Activated CD4-positive, alpha-beta memory T cell treated with anti-CD3 and anti-CD28 coated beads, Interleukin-2, amount 10 ng/mL, durations not matched to agents 7 days and 5 days (primary cell): ENCODE measurements at regions not wholly inside any gene's neighbourhood (a gene's known extent, or its start where the extent isn't known, plus 50 kb on each side); places are given as distances from the start of the nearest gene placed in this dataset.
"Not testable (repeated sequence)": the region's sequence is repeated elsewhere in the genome, so short reads cannot be mapped to it uniquely, and the experiment has no call there.

ENCODE experiments used
- CTCF ChIA-PET: fragments of 350-600 bp; sonication (Branson Sonifier 250); formaldehyde crosslinking; loops from one replicate; lab custom pipeline; 2021; ENCODE audit warnings: antibody characterized with exemption, inconsistent platforms; lab: Charles Lee
- POLR2A ChIA-PET: fragments of 350-600 bp; sonication (Branson Sonifier 250); formaldehyde crosslinking; loops from one replicate; lab custom pipeline; 2021; ENCODE audit warnings: antibody characterized with exemption; lab: Charles Lee
- DNase-seq: peaks from one replicate; pipeline ENCODE4 v3.0.0-alpha.2; 2020
- H3K27ac Mint-ChIP-seq: one replicate; pipeline ENCODE4 v1.8.0; 2021; ENCODE audit warnings: mild to moderate bottlenecking, mixed read lengths
- H3K27me3 Mint-ChIP-seq: one replicate; pipeline ENCODE4 v1.8.0; 2021; ENCODE audit warnings: mixed read lengths
- H3K36me3 Mint-ChIP-seq: one replicate; pipeline ENCODE4 v1.8.0; 2021; ENCODE audit warnings: low read depth, mixed read lengths
- H3K4me1 Mint-ChIP-seq: one replicate; pipeline ENCODE4 v1.8.0; 2021; ENCODE audit warnings: mixed read lengths
- H3K4me3 Mint-ChIP-seq: one replicate; pipeline ENCODE4 v1.8.0; 2021; ENCODE audit warnings: mild to moderate bottlenecking, mixed read lengths
- H3K9me3 Mint-ChIP-seq: one replicate; pipeline ENCODE4 v1.8.0; 2021; ENCODE audit warnings: mixed read lengths

- H3K9me3 Mint-ChIP-seq, result no peaks in the 10 kb centered on the region
- ChIA-PET CTCF (no interaction called here), POLR2A (interaction anchor here (0.5 kb wide), 1 partner anchor 171 kb away, joined by 4 read pairs; no protein-coding TSS in a partner anchor)
- H3K4me3 Mint-ChIP-seq, result no peak overlapping the region
- H3K36me3 Mint-ChIP-seq, result no peaks in the 10 kb centered on the region
- peaks cover 3% of the 10 kb centered on the region for H3K4me1 Mint-ChIP-seq
- no peak overlapping the region for H3K27ac Mint-ChIP-seq
- no peaks in the 10 kb centered on the region for H3K27me3 Mint-ChIP-seq
- DNase-seq, result no peak
Observed at GRCh38 chr7:66539902-66540375, 88.7 kb upstream of the KCTD7 start.

- CTCF ChIA-PET, result interaction anchor here (0.6 kb wide), 1 partner anchor 15 kb away, joined by 3 read pairs; no protein-coding TSS in a partner anchor
- DNase-seq, result no peak
- no peak overlapping the region for H3K27ac Mint-ChIP-seq
- H3K4me1 Mint-ChIP-seq, result peaks cover 3% of the 10 kb centered on the region
- no peaks in the 10 kb centered on the region for H3K9me3 Mint-ChIP-seq
- H3K27me3 Mint-ChIP-seq, result no peaks in the 10 kb centered on the region
- H3K36me3 Mint-ChIP-seq, result peaks cover 3% of the 10 kb centered on the region
- no peak overlapping the region for H3K4me3 Mint-ChIP-seq
- POLR2A ChIA-PET, result no interaction called here
Observed at GRCh38 chr7:66542049-66542448, 86.6 kb upstream of the KCTD7 start.

GRCh38 chr7:66542528-66543269 is 86.0 kb upstream of the KCTD7 start:
- H3K36me3 Mint-ChIP-seq, result peaks cover 3% of the 10 kb centered on the region
- H3K4me1 Mint-ChIP-seq, result peaks cover 3% of the 10 kb centered on the region
- ChIA-PET CTCF (no interaction called here), POLR2A (no interaction called here)
- H3K27me3 Mint-ChIP-seq, result no peaks in the 10 kb centered on the region
- DNase-seq, result no peak
- H3K9me3 Mint-ChIP-seq, result no peaks in the 10 kb centered on the region
- no peak overlapping the region for H3K4me3 Mint-ChIP-seq
- H3K27ac Mint-ChIP-seq, result no peak overlapping the region

- ChIA-PET CTCF (no interaction called here), POLR2A (no interaction called here)
- H3K36me3 Mint-ChIP-seq, result peaks cover 37% of the 10 kb centered on the region
- H3K27me3 Mint-ChIP-seq, result no peaks in the 10 kb centered on the region
- no peak overlapping the region for H3K4me3 Mint-ChIP-seq
- no peak overlapping the region for H3K27ac Mint-ChIP-seq
- no peaks in the 10 kb centered on the region for H3K4me1 Mint-ChIP-seq
- no peaks in the 10 kb centered on the region for H3K9me3 Mint-ChIP-seq
- no peak for DNase-seq
Observed at GRCh38 chr7:66549466-66549865, 79.2 kb upstream of the KCTD7 start.

- DNase-seq, result no peak
- no peak overlapping the region for H3K4me3 Mint-ChIP-seq
- no peaks in the 10 kb centered on the region for H3K9me3 Mint-ChIP-seq
- POLR2A ChIA-PET, result no interaction called here
- no peak overlapping the region for H3K27ac Mint-ChIP-seq
- CTCF ChIA-PET, result interaction anchor here (1.0 kb wide), 1 partner anchor 75 kb away, joined by 3 read pairs; no protein-coding TSS in a partner anchor
- no peaks in the 10 kb centered on the region for H3K27me3 Mint-ChIP-seq
- peaks cover 2% of the 10 kb centered on the region for H3K4me1 Mint-ChIP-seq
- H3K36me3 Mint-ChIP-seq, result peaks cover 44% of the 10 kb centered on the region
Observed at GRCh38 chr7:66553001-66553400, 75.7 kb upstream of the KCTD7 start.

- not testable (repeated sequence) for DNase-seq, H3K4me3 Mint-ChIP-seq, H3K9me3 Mint-ChIP-seq, H3K27me3 Mint-ChIP-seq, H3K27ac Mint-ChIP-seq, H3K4me1 Mint-ChIP-seq
- ChIA-PET CTCF (interaction anchor here (1.0 kb wide), 1 partner anchor 74 kb away, joined by 3 read pairs; no protein-coding TSS in a partner anchor), POLR2A (interaction anchor here (0.7 kb wide), 1 partner anchor 128 kb away, joined by 3 read pairs; no protein-coding TSS in a partner anchor)
- peaks cover 42% of the 10 kb centered on the region for H3K36me3 Mint-ChIP-seq
Observed at GRCh38 chr7:66553675-66554074, 75.0 kb upstream of the KCTD7 start.

GRCh38 chr7:66554291-66554690 is 74.4 kb upstream of the KCTD7 start:
- H3K27ac Mint-ChIP-seq, CTCF ChIA-PET, DNase-seq, H3K4me1 Mint-ChIP-seq, H3K9me3 Mint-ChIP-seq, H3K4me3 Mint-ChIP-seq, H3K27me3 Mint-ChIP-seq: not testable (repeated sequence)
- POLR2A ChIA-PET, result interaction anchor here (0.7 kb wide), 1 partner anchor 127 kb away, joined by 3 read pairs; no protein-coding TSS in a partner anchor
- peaks cover 46% of the 10 kb centered on the region for H3K36me3 Mint-ChIP-seq

- H3K27ac Mint-ChIP-seq, H3K27me3 Mint-ChIP-seq, H3K9me3 Mint-ChIP-seq, DNase-seq, POLR2A ChIA-PET, H3K4me1 Mint-ChIP-seq, CTCF ChIA-PET, H3K4me3 Mint-ChIP-seq: not testable (repeated sequence)
- H3K36me3 Mint-ChIP-seq, result peaks cover 43% of the 10 kb centered on the region
Observed at GRCh38 chr7:66554842-66555430, 73.7 kb upstream of the KCTD7 start.

GRCh38 chr7:66556177-66556548 is 72.5 kb upstream of the KCTD7 start:
- H3K9me3 Mint-ChIP-seq, result no peaks in the 10 kb centered on the region
- ChIA-PET POLR2A (no interaction called here), CTCF (no interaction called here)
- H3K4me3 Mint-ChIP-seq, result no peak overlapping the region
- H3K4me1 Mint-ChIP-seq, result peaks cover 2% of the 10 kb centered on the region
- no peak overlapping the region for H3K27ac Mint-ChIP-seq
- DNase-seq, result no peak
- H3K36me3 Mint-ChIP-seq, result peaks cover 38% of the 10 kb centered on the region
- H3K27me3 Mint-ChIP-seq, result no peaks in the 10 kb centered on the region

GRCh38 chr7:66556549-66557213 is 72.0 kb upstream of the KCTD7 start:
- Mint-ChIP-seq H3K36me3 (peaks cover 33% of the 10 kb centered on the region), H3K4me3 (no peak overlapping the region), H3K4me1 (peaks cover 2% of the 10 kb centered on the region), H3K27me3 (no peaks in the 10 kb centered on the region), H3K27ac (no peak overlapping the region), H3K9me3 (no peaks in the 10 kb centered on the region)
- no peak for DNase-seq
- POLR2A ChIA-PET, result no interaction called here
- CTCF ChIA-PET, result interaction anchor here (0.6 to 1.9 kb wide), 6 partner anchors 23 to 389 kb away, joined by 3 to 6 read pairs (median 4); no protein-coding TSS in a partner anchor

GRCh38 chr7:66557214-66558200 is 71.2 kb upstream of the KCTD7 start:
- ChIA-PET POLR2A (interaction anchor here (0.8 to 1.1 kb wide), 2 partner anchors 70 to 98 kb away, joined by 3 read pairs; no protein-coding TSS in a partner anchor), CTCF (interaction anchor here (0.6 to 1.9 kb wide), 11 partner anchors 10 to 388 kb away, joined by 3 to 8 read pairs (median 4); no protein-coding TSS in a partner anchor)
- no peaks in the 10 kb centered on the region for H3K27me3 Mint-ChIP-seq
- peaks cover 4% of the 10 kb centered on the region for H3K4me1 Mint-ChIP-seq
- H3K9me3 Mint-ChIP-seq, result no peaks in the 10 kb centered on the region
- H3K27ac Mint-ChIP-seq, result no peak overlapping the region
- H3K36me3 Mint-ChIP-seq, result peaks cover 26% of the 10 kb centered on the region
- DNase-seq, result peak; percentile 75
- H3K4me3 Mint-ChIP-seq, result no peak overlapping the region

GRCh38 chr7:66558201-66558641 is 70.5 kb upstream of the KCTD7 start:
- no peak for DNase-seq
- Mint-ChIP-seq H3K4me1 (peaks cover 6% of the 10 kb centered on the region), H3K27ac (no peak overlapping the region), H3K36me3 (peaks cover 23% of the 10 kb centered on the region), H3K9me3 (no peaks in the 10 kb centered on the region), H3K27me3 (no peaks in the 10 kb centered on the region), H3K4me3 (no peak overlapping the region)
- CTCF ChIA-PET, result interaction anchor here (0.9 to 1.9 kb wide), 8 partner anchors 10 to 98 kb away, joined by 3 to 8 read pairs (median 4); no protein-coding TSS in a partner anchor
- POLR2A ChIA-PET, result interaction anchor here (0.8 to 1.1 kb wide), 2 partner anchors 70 to 97 kb away, joined by 3 read pairs; no protein-coding TSS in a partner anchor
